ENCODE measurements at regions not wholly inside any gene's neighbourhood (a gene's known extent, or its start where the extent isn't known, plus 50 kb on each side); places are given as distances from the start of the nearest gene placed in this dataset.

DNA sequence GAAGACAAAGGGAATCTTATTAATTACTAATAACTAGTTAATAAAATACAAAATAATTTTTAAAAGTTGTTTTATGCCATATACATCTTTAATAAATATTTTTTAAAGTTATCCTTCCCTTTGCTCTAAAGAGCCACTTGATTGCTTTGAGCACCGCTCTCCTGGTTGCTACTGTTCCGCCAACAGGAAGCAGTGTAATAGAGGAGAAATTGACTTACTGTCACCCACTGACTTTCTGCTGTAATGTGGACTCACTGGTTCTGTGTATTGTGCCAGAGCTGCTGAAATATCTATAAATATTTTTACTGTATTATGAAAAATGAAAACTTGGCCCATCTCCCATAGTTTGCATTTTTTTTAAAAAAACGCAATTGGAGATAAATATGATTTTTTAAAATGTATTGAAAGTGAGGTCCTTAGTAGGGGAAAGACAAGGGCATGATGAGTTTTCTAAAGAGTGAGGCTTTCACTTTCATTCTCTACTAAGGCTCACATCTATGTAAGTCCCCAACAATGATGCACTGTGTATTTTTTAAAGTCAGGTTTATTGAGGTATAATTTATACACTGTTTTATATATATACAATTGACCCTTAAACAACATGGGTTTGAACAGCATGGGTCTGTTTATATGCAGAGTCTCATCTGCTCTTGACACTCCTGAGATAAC is 100.5 kb downstream of the NPY start:
- TF ChIP-seq, protein P1, sequence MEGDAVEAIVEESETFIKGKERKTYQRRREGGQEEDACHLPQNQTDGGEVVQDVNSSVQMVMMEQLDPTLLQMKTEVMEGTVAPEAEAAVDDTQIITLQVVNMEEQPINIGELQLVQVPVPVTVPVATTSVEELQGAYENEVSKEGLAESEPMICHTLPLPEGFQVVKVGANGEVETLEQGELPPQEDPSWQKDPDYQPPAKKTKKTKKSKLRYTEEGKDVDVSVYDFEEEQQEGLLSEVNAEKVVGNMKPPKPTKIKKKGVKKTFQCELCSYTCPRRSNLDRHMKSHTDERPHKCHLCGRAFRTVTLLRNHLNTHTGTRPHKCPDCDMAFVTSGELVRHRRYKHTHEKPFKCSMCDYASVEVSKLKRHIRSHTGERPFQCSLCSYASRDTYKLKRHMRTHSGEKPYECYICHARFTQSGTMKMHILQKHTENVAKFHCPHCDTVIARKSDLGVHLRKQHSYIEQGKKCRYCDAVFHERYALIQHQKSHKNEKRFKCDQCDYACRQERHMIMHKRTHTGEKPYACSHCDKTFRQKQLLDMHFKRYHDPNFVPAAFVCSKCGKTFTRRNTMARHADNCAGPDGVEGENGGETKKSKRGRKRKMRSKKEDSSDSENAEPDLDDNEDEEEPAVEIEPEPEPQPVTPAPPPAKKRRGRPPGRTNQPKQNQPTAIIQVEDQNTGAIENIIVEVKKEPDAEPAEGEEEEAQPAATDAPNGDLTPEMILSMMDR (IDR thresholded peaks at IDR 0.05) = no peak
- TF ChIP-seq POLR2A (IDR thresholded peaks at IDR 0.05) = no peak

All from thyroid gland (tissue), 4 donors.